Spleen (tissue), 11 donors: ENCODE measurements at regions not wholly inside any gene's neighbourhood (a gene's known extent, or its start where the extent isn't known, plus 50 kb on each side); places are given as distances from the start of the nearest gene placed in this dataset.

Experiments used
- DNase-seq: peaks from one replicate; pipeline ENCODE4 v3.0.0-alpha.2; 2020
- H3K27ac ChIP-seq, 8 donors: fragments of 200-600 bp; sonication (generic) in 7 of 8; 1 replicate in 4 of 8; 2 replicates in 4 of 8; pipeline versions ENCODE4 v1.5.0 to v1.8.0; 2016 to 2021; ENCODE audit warnings: inconsistent platforms in 4 of 8, mild to moderate bottlenecking in 4 of 8, moderate library complexity in 1 of 8
- H3K27me3 ChIP-seq, 7 donors: fragments of 200-600 bp; sonication (generic) in 6 of 7; replicated peaks in 1 of 7; 1 replicate in 4 of 7; 2 replicates in 3 of 7; pipeline versions ENCODE4 v1.5.0 to v1.8.0; 2016 to 2021; ENCODE audit warnings: inconsistent platforms in 3 of 7, mild to moderate bottlenecking in 1 of 7
- H3K36me3 ChIP-seq, 6 donors: fragments of 200-600 bp; sonication (generic) in 5 of 6; 1 replicate in 4 of 6; 2 replicates in 2 of 6; pipeline versions ENCODE4 v1.5.0 to v1.8.0; 2016 to 2021; ENCODE audit warnings: inconsistent platforms in 2 of 6
- H3K4me1 ChIP-seq, 6 donors: fragments of 200-600 bp; sonication (generic) in 5 of 6; 1 replicate in 3 of 6; 2 replicates in 3 of 6; pipeline versions ENCODE4 v1.5.0 to v1.8.0; 2016 to 2021; ENCODE audit warnings: inconsistent platforms in 3 of 6
- H3K4me3 ChIP-seq, 8 donors: fragments of 200-600 bp; sonication (generic) in 7 of 8; 1 replicate in 4 of 8; 2 replicates in 4 of 8; pipeline versions ENCODE4 v1.5.0 to v1.8.0; 2016 to 2021; ENCODE audit warnings: inconsistent platforms in 4 of 8, mild to moderate bottlenecking in 4 of 8, moderate library complexity in 2 of 8
- H3K9me3 ChIP-seq, 8 donors: fragments of 200-600 bp; sonication (generic) in 7 of 8; 1 replicate in 4 of 8; 2 replicates in 4 of 8; pipeline versions ENCODE4 v1.5.0 to v1.8.0; 2016 to 2021; ENCODE audit warnings: inconsistent platforms in 4 of 8
- CTCF ChIP-seq, 11 experiments: fragments of 200-600 bp in 7 of 11; fragments of 450-650 bp in 4 of 11; sonication (generic) in 4 of 11; IDR thresholded peaks in 8 of 11; conservative IDR thresholded peaks in 3 of 11; 1 replicate in 7 of 11; 2 replicates in 4 of 11; pipeline versions ENCODE4 v1.4.0 to v1.8.0; 2016 to 2021; ENCODE audit warnings: antibody characterized with exemption in 11 of 11, inconsistent platforms in 4 of 11, mild to moderate bottlenecking in 1 of 11
- POLR2A ChIP-seq, 3 donors: fragments of 450-650 bp; IDR thresholded peaks; one replicate each; pipeline ENCODE4 v1.5.1; 2017; ENCODE audit warnings: antibody characterized with exemption in 3 of 3, mild to moderate bottlenecking in 1 of 3
- POLR2AphosphoS5 ChIP-seq, 3 donors: sonication (generic); formaldehyde crosslinking; IDR thresholded peaks; one replicate each; pipeline ENCODE4 v1.5.1; 2017; ENCODE audit warnings: antibody characterized with exemption in 3 of 3
- WGBS, 5 donors: extraction: QIAGEN DNeasy Blood & Tissue Kit in 3 of 5; methylation state at CpG; one replicate each; pipeline versions ENCODE4 v1.1.5 to v1.1.7; 2013 to 2018; 5-methylcytosine and 5-hydroxymethylcytosine counted together
- intact Hi-C: fragments of 100-400 bp; cut with DNase I; formaldehyde crosslinking; loops from one replicate; pipeline ENCODE4 v1.15.0; 2023; ENCODE audit warnings: low total_unique reads
- donor health status: healthy with polysubstance abuse.
- donor health status: DM: no; HTN: no; CAD: no; lungs with moderate emphysema.
- donor health status: DM: no; HTN: no; CAD: no.
- donor health status: Bipolar disorder and iron deficiency.
- donor health status: healthy.
- donor health status: DM: no; HTN: no; CAD: no.
- donor health status: DM: yes; HTN: yes; CAD: no.

GRCh38 chr7:69129524-69129923 lies 468.8 kb upstream of the AUTS2 start:
- intact Hi-C loops, result no loop called here
- Histone ChIP-seq H3K4me3 (no peak overlapping the region), H3K36me3 (no peaks in the 10 kb centered on the region), H3K27me3 (peaks cover 0 to 18% (median 0%) of the 10 kb centered on the region in 7 donors), H3K27ac (no peak overlapping the region), H3K9me3 (no peaks in the 10 kb centered on the region), H3K4me1 (no peaks in the 10 kb centered on the region)
- no peak for DNase-seq
- 73 to 81% (median 79%) methylated on average over 4 of the region's 4 CpGs for WGBS, 5 donors
- TF ChIP-seq POLR2AphosphoS5 (IDR thresholded peaks at IDR 0.05) (no peak), CTCF (IDR thresholded peaks at IDR 0.05 in 8 of 11, conservative IDR thresholded peaks at IDR 0.05 in 3 of 11) (no peak), POLR2A (IDR thresholded peaks at IDR 0.05) (no peak)

GRCh38 chr7:69129951-69130350 lies 468.3 kb upstream of the AUTS2 start:
- Histone ChIP-seq H3K4me1 (no peaks in the 10 kb centered on the region), H3K9me3 (no peaks in the 10 kb centered on the region), H3K27me3 (peaks cover 0 to 18% (median 0%) of the 10 kb centered on the region in 7 donors), H3K4me3 (no peak overlapping the region), H3K27ac (no peak overlapping the region), H3K36me3 (no peaks in the 10 kb centered on the region)
- DNase-seq, result no peak
- no peak for TF ChIP-seq CTCF (IDR thresholded peaks at IDR 0.05 in 8 of 11, conservative IDR thresholded peaks at IDR 0.05 in 3 of 11)
- no peak for TF ChIP-seq POLR2AphosphoS5 (IDR thresholded peaks at IDR 0.05)
- no peak for TF ChIP-seq POLR2A (IDR thresholded peaks at IDR 0.05)
- intact Hi-C loops, result no loop called here
- 69 to 83% (median 74%) methylated on average over 7 of the region's 7 CpGs for WGBS, 5 donors

DNA sequence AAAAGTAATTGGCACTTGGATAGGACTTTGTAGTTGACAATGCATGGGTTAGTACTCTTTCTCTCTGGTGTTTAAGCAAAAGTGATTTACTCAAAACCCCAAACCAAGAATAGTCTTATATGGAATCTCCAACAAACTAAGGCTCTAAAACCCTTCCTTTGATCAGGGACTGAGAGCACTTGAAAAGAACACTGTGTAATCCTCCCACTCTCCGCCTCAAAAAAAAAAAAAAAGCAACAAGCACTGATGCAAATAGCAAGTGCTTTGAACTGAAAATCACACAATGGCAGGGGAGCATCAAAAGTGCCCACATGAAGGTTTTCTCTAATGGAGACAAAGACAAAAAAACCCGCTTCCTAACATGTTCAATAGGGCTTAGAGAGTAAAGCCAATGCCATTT lies 467.9 kb upstream of the AUTS2 start:
- 46 to 67% (median 57%) methylated on average over 2 of the region's 2 CpGs for WGBS, 5 donors
- H3K27ac ChIP-seq, result no peak overlapping the region
- H3K4me1 ChIP-seq, result no peaks in the 10 kb centered on the region
- H3K4me3 ChIP-seq, result no peak overlapping the region
- DNase-seq, result no peak
- intact Hi-C loops, result no loop called here
- peaks cover 0 to 2% (median 0%) of the 10 kb centered on the region in 8 donors for H3K9me3 ChIP-seq
- no peaks in the 10 kb centered on the region for H3K36me3 ChIP-seq
- no peak for TF ChIP-seq POLR2AphosphoS5 (IDR thresholded peaks at IDR 0.05)
- TF ChIP-seq POLR2A (IDR thresholded peaks at IDR 0.05), result no peak
- TF ChIP-seq CTCF (IDR thresholded peaks at IDR 0.05 in 8 of 11, conservative IDR thresholded peaks at IDR 0.05 in 3 of 11), result no peak
- H3K27me3 ChIP-seq, result peaks cover 0 to 18% (median 0%) of the 10 kb centered on the region in 7 donors

DNA sequence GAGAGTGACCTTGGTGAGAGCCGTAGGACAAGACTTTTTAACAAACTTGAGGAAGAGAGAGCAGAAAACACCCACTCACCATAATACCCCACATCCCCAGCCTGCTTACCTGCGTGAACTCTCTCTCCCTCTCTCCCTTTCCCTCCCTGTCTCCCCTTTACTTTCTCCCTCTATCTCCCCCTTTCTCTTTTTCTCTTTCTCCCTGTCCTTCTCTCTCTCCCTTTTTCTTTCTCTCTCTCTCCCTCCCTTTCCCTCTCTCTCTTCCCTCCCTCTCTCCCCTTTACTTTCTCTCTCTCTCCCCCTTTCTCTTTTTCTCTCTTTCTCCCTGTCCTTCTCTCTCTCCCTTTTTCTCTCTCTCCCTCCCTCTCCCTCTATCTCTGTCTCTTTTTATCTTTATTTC lies 464.0 kb upstream of the AUTS2 start:
- H3K4me3 ChIP-seq, result no peak overlapping the region
- TF ChIP-seq CTCF (IDR thresholded peaks at IDR 0.05 in 8 of 11, conservative IDR thresholded peaks at IDR 0.05 in 3 of 11) (no peak), POLR2AphosphoS5 (IDR thresholded peaks at IDR 0.05) (no peak), POLR2A (IDR thresholded peaks at IDR 0.05) (no peak)
- WGBS, 5 donors, result 70 to 88% (median 74%) methylated on average over 2 of the region's 2 CpGs

More for the DNA sequence above, 464.0 kb upstream of the AUTS2 start:
- no peak for DNase-seq
- Histone ChIP-seq H3K9me3 (peaks cover 0 to 37% (median 22%) of the 10 kb centered on the region in 8 donors), H3K4me1 (no peaks in the 10 kb centered on the region), H3K27ac (no peak overlapping the region), H3K27me3 (peaks cover 0 to 13% (median 0%) of the 10 kb centered on the region in 7 donors), H3K36me3 (no peaks in the 10 kb centered on the region)
- intact Hi-C loops, result no loop called here
